Activated T-cell treated with anti-CD3 and anti-CD28 coated beads for 1 hour (primary cell): ENCODE measurements at regions not wholly inside any gene's neighbourhood (a gene's known extent, or its start where the extent isn't known, plus 50 kb on each side); places are given as distances from the start of the nearest gene placed in this dataset.
A peak's percentile ranks its signal among the peaks of the same experiment; 100 is the strongest.

Source experiments
- DNase-seq: peaks from one replicate; pipeline ENCODE4 v3.0.0-alpha.2; 2020; ENCODE audit warnings: low read depth

- DNase-seq, result no peak
Observed at GRCh38 chr3:43180027-43180426, 74.1 kb upstream of the POMGNT2 start.

GRCh38 chr3:43178891-43179366, 73.0 kb upstream of the POMGNT2 start:
- no peak for DNase-seq

GRCh38 chr3:43177085-43177484, 71.2 kb upstream of the POMGNT2 start:
- no peak for DNase-seq

- no peak for DNase-seq
Observed at GRCh38 chr3:43176666-43177065, 70.8 kb upstream of the POMGNT2 start.

GRCh38 chr3:43175541-43175940, 69.7 kb upstream of the POMGNT2 start:
- no peak for DNase-seq

GRCh38 chr3:43173949-43174348, 68.1 kb upstream of the POMGNT2 start:
- DNase-seq, result no peak

GRCh38 chr3:43171748-43172147, 65.9 kb upstream of the POMGNT2 start:
- DNase-seq, result no peak

GRCh38 chr3:43170553-43170952, 64.7 kb upstream of the POMGNT2 start:
- DNase-seq, result no peak

GRCh38 chr3:43169987-43170386, 64.1 kb upstream of the POMGNT2 start:
- DNase-seq, result no peak

GRCh38 chr3:43166406-43166805, 60.5 kb upstream of the POMGNT2 start:
- no peak for DNase-seq

GRCh38 chr3:43165786-43166185, 59.9 kb upstream of the POMGNT2 start:
- DNase-seq, result no peak

GRCh38 chr3:43163895-43164493, 58.1 kb upstream of the POMGNT2 start:
- no peak for DNase-seq

- DNase-seq, result peak; percentile 29
Observed at GRCh38 chr3:43162230-43163084, 56.6 kb upstream of the POMGNT2 start.

- DNase-seq, result no peak
Observed at GRCh38 chr3:43161684-43162229, 55.9 kb upstream of the POMGNT2 start.

GRCh38 chr3:43160664-43161063, 54.8 kb upstream of the POMGNT2 start:
- no peak for DNase-seq

GRCh38 chr3:43159876-43160255, 54.0 kb upstream of the POMGNT2 start:
- DNase-seq, result no peak

GRCh38 chr3:43159131-43159875, 53.4 kb upstream of the POMGNT2 start:
- no peak for DNase-seq

GRCh38 chr3:43156812-43157455, 51.1 kb upstream of the POMGNT2 start:
- no peak for DNase-seq

GRCh38 chr3:43155464-43156121, 49.7 kb upstream of the POMGNT2 start:
- no peak for DNase-seq
